Stomach (tissue), 8 donors: ENCODE measurements at regions not wholly inside any gene's neighbourhood (a gene's known extent, or its start where the extent isn't known, plus 50 kb on each side); places are given as distances from the start of the nearest gene placed in this dataset.

Experiments
- DNase-seq, 2 donors: peaks; one replicate each; pipeline versions ENCODE4 v3.0.0 to v3.0.0-alpha.2; 2013 to 2019
- H3K27ac ChIP-seq, 5 donors: fragments of 200-600 bp in 4 of 5; sonication (generic) in 4 of 5; one replicate each; pipeline ENCODE4 v1.5.1; 2013 to 2019; ENCODE audit warnings: mild to moderate bottlenecking in 1 of 5, moderate library complexity in 1 of 5
- H3K27me3 ChIP-seq, 3 donors: fragments of 200-600 bp; sonication (generic); one replicate each; pipeline ENCODE4 v1.5.1; 2017 to 2019; ENCODE audit warnings: mixed run types in 1 of 3
- H3K36me3 ChIP-seq, 4 donors: fragments of 200-600 bp; sonication (generic); 1 replicate in 3 of 4; 2 replicates in 1 of 4; pipeline ENCODE4 v1.5.1; 2016 to 2019
- H3K4me1 ChIP-seq, 4 donors: fragments of 200-600 bp; sonication (generic); one replicate each; pipeline ENCODE4 v1.5.1; 2016 to 2019
- H3K4me3 ChIP-seq, 4 donors: fragments of 200-600 bp; sonication (generic) in 3 of 4; one replicate each; pipeline ENCODE4 v1.5.1; 2016 to 2019; ENCODE audit warnings: mild to moderate bottlenecking in 1 of 4
- H3K9me3 ChIP-seq, 4 donors: fragments of 200-600 bp; sonication (generic); one replicate each; pipeline ENCODE4 v1.5.1; 2016 to 2019
- CTCF ChIP-seq, 7 experiments: fragments of 450-650 bp in 4 of 7; fragments of 200-600 bp in 3 of 7; sonication (generic) in 3 of 7; IDR thresholded peaks; one replicate each; pipeline ENCODE4 v1.5.1; 2016 to 2019; ENCODE audit warnings: antibody characterized with exemption in 7 of 7, control low read depth in 2 of 7, mild to moderate bottlenecking in 1 of 7
- EP300 ChIP-seq: sonication (generic); formaldehyde crosslinking; IDR thresholded peaks from one replicate; pipeline ENCODE4 v1.6.1; 2017; ENCODE audit warnings: antibody characterized with exemption
- POLR2A ChIP-seq, 4 donors: fragments of 450-650 bp; IDR thresholded peaks; one replicate each; pipeline ENCODE4 v1.6.1; 2016; ENCODE audit warnings: antibody characterized with exemption in 4 of 4, control low read depth in 2 of 4, mild to moderate bottlenecking in 1 of 4, moderate library complexity in 1 of 4
- POLR2AphosphoS5 ChIP-seq, 3 donors: sonication (generic); formaldehyde crosslinking; IDR thresholded peaks; one replicate each; pipeline ENCODE4 v1.6.1; 2016; ENCODE audit warnings: antibody characterized with exemption in 3 of 3
- WGBS, 5 donors: extraction: QIAGEN DNeasy Blood & Tissue Kit in 3 of 5; methylation state at CpG; one replicate each; pipeline versions ENCODE4 v1.1.5 to v1.1.7; 2013 to 2018; 5-methylcytosine and 5-hydroxymethylcytosine counted together
- intact Hi-C: fragments of 100-400 bp; cut with DNase I; formaldehyde crosslinking; loops from one replicate; pipeline ENCODE4 v1.15.1; 2023; ENCODE audit warnings: low total_unique reads
- donor health status: healthy with polysubstance abuse.
- donor health status: Bipolar disorder and iron deficiency.
- donor health status: healthy.

GRCh38 chr11:79918846-79919245, 478.0 kb upstream of the TENM4 start:
- DNase-seq: no peak
- no peak overlapping the region for H3K27ac ChIP-seq
- intact Hi-C loops: no loop called here
- WGBS, 5 donors: 57 to 68% (median 58%) methylated on average over 1 of the region's 1 CpG
- H3K27me3 ChIP-seq: no peaks in the 10 kb centered on the region
- no peak for TF ChIP-seq POLR2A (IDR thresholded peaks at IDR 0.05)
- no peaks in the 10 kb centered on the region for H3K36me3 ChIP-seq
- H3K4me3 ChIP-seq: no peak overlapping the region
- no peaks in the 10 kb centered on the region for H3K9me3 ChIP-seq
- H3K4me1 ChIP-seq: no peaks in the 10 kb centered on the region

DNA sequence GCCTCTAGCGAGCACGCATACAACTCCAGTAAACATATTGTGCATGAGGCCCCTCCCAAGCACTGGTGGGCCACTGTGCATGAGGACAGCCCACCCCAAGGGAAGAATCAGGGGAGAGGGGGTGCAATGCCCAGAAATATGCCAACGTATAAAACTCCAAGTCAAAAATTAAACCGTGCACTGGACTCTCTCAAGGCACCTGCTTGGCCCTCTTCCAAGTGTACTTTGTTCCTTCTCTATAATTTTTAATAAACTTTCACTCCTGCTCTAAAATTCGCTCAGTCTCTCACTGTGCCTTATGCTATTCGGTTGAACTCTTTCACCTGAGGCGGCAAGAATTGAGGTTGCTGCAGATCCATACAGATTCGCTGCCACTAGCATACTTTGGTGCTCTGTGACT, 465.3 kb upstream of the TENM4 start:
- intact Hi-C loops: no loop called here
- Histone ChIP-seq H3K27me3 (no peaks in the 10 kb centered on the region), H3K36me3 (no peaks in the 10 kb centered on the region), H3K4me1 (no peaks in the 10 kb centered on the region), H3K4me3 (no peak overlapping the region), H3K9me3 (peaks cover 0 to 7% (median 3%) of the 10 kb centered on the region in 4 donors), H3K27ac (no peak overlapping the region)
- no peak for TF ChIP-seq CTCF (IDR thresholded peaks at IDR 0.05)
- TF ChIP-seq POLR2A (IDR thresholded peaks at IDR 0.05): no peak
- no peak for TF ChIP-seq POLR2AphosphoS5 (IDR thresholded peaks at IDR 0.05)
- TF ChIP-seq EP300: no peak
- peak in 1 of 2 donors; percentile 43 for DNase-seq
- WGBS, 5 donors: 53 to 70% (median 60%) methylated on average over 8 of the region's 8 CpGs

GRCh38 chr11:79902493-79902892, 461.7 kb upstream of the TENM4 start:
- H3K4me1 ChIP-seq: no peaks in the 10 kb centered on the region
- no peak overlapping the region for H3K27ac ChIP-seq
- H3K27me3 ChIP-seq: no peaks in the 10 kb centered on the region
- intact Hi-C loops: no loop called here
- 75 to 89% (median 86%) methylated on average over 2 of the region's 2 CpGs for WGBS, 5 donors
- H3K36me3 ChIP-seq: no peaks in the 10 kb centered on the region
- no peak for DNase-seq
- TF ChIP-seq POLR2A (IDR thresholded peaks at IDR 0.05) (no peak), EP300 (no peak), POLR2AphosphoS5 (IDR thresholded peaks at IDR 0.05) (no peak), CTCF (IDR thresholded peaks at IDR 0.05) (no peak)
- no peaks in the 10 kb centered on the region for H3K9me3 ChIP-seq
- H3K4me3 ChIP-seq: no peak overlapping the region

- no peaks in the 10 kb centered on the region for H3K36me3 ChIP-seq
- H3K9me3 ChIP-seq: no peaks in the 10 kb centered on the region
- no peak for TF ChIP-seq CTCF (IDR thresholded peaks at IDR 0.05)
- no peak for TF ChIP-seq EP300
- TF ChIP-seq POLR2A (IDR thresholded peaks at IDR 0.05): no peak
- TF ChIP-seq POLR2AphosphoS5 (IDR thresholded peaks at IDR 0.05): no peak
- no peaks in the 10 kb centered on the region for H3K27me3 ChIP-seq
- H3K4me3 ChIP-seq: no peak overlapping the region
- H3K4me1 ChIP-seq: no peaks in the 10 kb centered on the region
- 17 to 42% (median 34%) methylated on average over 1 of the region's 1 CpG for WGBS, 5 donors
- DNase-seq: peak in 1 of 2 donors; percentile 7
- no peak overlapping the region for H3K27ac ChIP-seq
- intact Hi-C loops: no loop called here
These were observed 457.1 kb upstream of the TENM4 start for GRCh38 chr11:79897896-79898295.

- intact Hi-C loops: no loop called here
- DNase-seq: no peak
- H3K27ac ChIP-seq: no peak overlapping the region
- no peaks in the 10 kb centered on the region for H3K4me1 ChIP-seq
- TF ChIP-seq CTCF (IDR thresholded peaks at IDR 0.05): no peak
- no peak for TF ChIP-seq POLR2AphosphoS5 (IDR thresholded peaks at IDR 0.05)
- no peak for TF ChIP-seq EP300
- TF ChIP-seq POLR2A (IDR thresholded peaks at IDR 0.05): no peak
- no peaks in the 10 kb centered on the region for H3K36me3 ChIP-seq
- H3K27me3 ChIP-seq: no peaks in the 10 kb centered on the region
- no peaks in the 10 kb centered on the region for H3K9me3 ChIP-seq
- no peak overlapping the region for H3K4me3 ChIP-seq
These were observed 455.4 kb upstream of the TENM4 start for GRCh38 chr11:79896258-79896657.
